CD14-positive monocyte (primary cell): ENCODE measurements at regions not wholly inside any gene's neighbourhood (a gene's known extent, or its start where the extent isn't known, plus 50 kb on each side); places are given as distances from the start of the nearest gene placed in this dataset.

ENCODE experiments used
- DNase-seq, 3 donors: peaks; one replicate each; pipeline ENCODE4 v3.0.0-alpha.2; 2011 to 2022
- H2AFZ ChIP-seq: 2 replicates; pipeline ENCODE4 v1.6.0; 2012; ENCODE audit warnings: mild to moderate bottlenecking, low read depth, low read length, inconsistent platforms; ENCODE audit not compliant: insufficient read depth, poor library complexity, severe bottlenecking
- H3K27ac ChIP-seq, 2 donors: 1 replicate in 1 of 2; 2 replicates in 1 of 2; pipeline ENCODE4 v1.5.1; 2012 to 2013; ENCODE audit warnings: low read length in 2 of 2, control low read depth in 1 of 2, inconsistent platforms in 1 of 2, low read depth in 1 of 2, mild to moderate bottlenecking in 1 of 2
- H3K27me3 ChIP-seq, 2 donors: one replicate each; pipeline versions ENCODE4 v1.6.0 to v1.6.1; 2011 to 2013; ENCODE audit warnings: low read length in 2 of 2; ENCODE audit not compliant: control insufficient read depth in 2 of 2, insufficient read depth in 2 of 2
- H3K36me3 ChIP-seq, 2 donors: replicated peaks in 1 of 2; 1 replicate in 1 of 2; 2 replicates in 1 of 2; pipeline versions ENCODE4 v1.5.1 to v1.6.1; 2012 to 2013; ENCODE audit warnings: low read length in 2 of 2, control low read depth in 1 of 2, inconsistent platforms in 1 of 2, mild to moderate bottlenecking in 1 of 2; ENCODE audit not compliant: insufficient read depth in 2 of 2, control insufficient read depth in 1 of 2
- H3K4me1 ChIP-seq, 2 donors: 1 replicate in 1 of 2; 2 replicates in 1 of 2; pipeline versions ENCODE4 v1.5.1 to v1.6.1; 2012 to 2013; ENCODE audit warnings: low read length in 2 of 2, control low read depth in 1 of 2, inconsistent platforms in 1 of 2, mild to moderate bottlenecking in 1 of 2, moderate library complexity in 1 of 2; ENCODE audit not compliant: insufficient read depth in 2 of 2, control insufficient read depth in 1 of 2
- H3K4me2 ChIP-seq: replicated peaks from 2 replicates; pipeline ENCODE3; 2012; ENCODE audit warnings: low read length, moderate library complexity, mild to moderate bottlenecking; ENCODE audit not compliant: poor library complexity, severe bottlenecking; ENCODE audit errors: extremely low read depth
- H3K4me3 ChIP-seq, 3 experiments: fragments of 200-600 bp in 1 of 3; sonication (generic) in 1 of 3; replicated peaks in 1 of 3; 1 replicate in 2 of 3; 2 replicates in 1 of 3; pipeline ENCODE4 v1.5.1; 2011 to 2013; ENCODE audit warnings: low read length in 3 of 3, mild to moderate bottlenecking in 3 of 3, control low read depth in 2 of 3, low read depth in 2 of 3, inconsistent platforms in 1 of 3, moderate library complexity in 1 of 3
- H3K79me2 ChIP-seq: 2 replicates; pipeline ENCODE4 v1.6.0; 2012; ENCODE audit warnings: mild to moderate bottlenecking, control low read depth, inconsistent platforms, low read length, moderate library complexity; ENCODE audit not compliant: insufficient read depth
- H3K9ac ChIP-seq: 2 replicates; pipeline ENCODE4 v1.6.0; 2017; ENCODE audit warnings: low read length, mild to moderate bottlenecking; ENCODE audit not compliant: insufficient read depth, poor library complexity, severe bottlenecking
- H3K9me3 ChIP-seq, 2 donors: replicated peaks in 1 of 2; 1 replicate in 1 of 2; 2 replicates in 1 of 2; pipeline versions ENCODE4 v1.5.1 to v1.6.1; 2012 to 2013; ENCODE audit warnings: low read length in 2 of 2, control low read depth in 1 of 2; ENCODE audit not compliant: control insufficient read depth in 1 of 2, insufficient read depth in 1 of 2
- H4K20me1 ChIP-seq: 2 replicates; pipeline ENCODE4 v1.6.0; 2012; ENCODE audit warnings: mild to moderate bottlenecking, low read length, control low read depth, moderate library complexity; ENCODE audit not compliant: insufficient read depth
- H3K27ac Mint-ChIP-seq, 7 donors: one replicate each; pipeline ENCODE4 v1.8.0; 2020; ENCODE audit warnings: mild to moderate bottlenecking in 7 of 7, mixed read lengths in 7 of 7, moderate library complexity in 6 of 7, inconsistent platforms in 2 of 7
- H3K27me3 Mint-ChIP-seq, 3 donors: one replicate each; pipeline ENCODE4 v1.8.0; 2021 to 2022; ENCODE audit warnings: low read depth in 3 of 3, mild to moderate bottlenecking in 3 of 3, mixed read lengths in 3 of 3, moderate library complexity in 3 of 3, inconsistent platforms in 1 of 3
- H3K36me3 Mint-ChIP-seq, 2 donors: one replicate each; pipeline ENCODE4 v1.8.0; 2020; ENCODE audit warnings: mixed read lengths in 2 of 2, inconsistent platforms in 1 of 2, mild to moderate bottlenecking in 1 of 2
- H3K4me1 Mint-ChIP-seq: one replicate; pipeline ENCODE4 v1.8.0; 2020; ENCODE audit warnings: mild to moderate bottlenecking, mixed read lengths
- H3K4me3 Mint-ChIP-seq, 2 donors: one replicate each; pipeline ENCODE4 v1.8.0; 2020; ENCODE audit warnings: mild to moderate bottlenecking in 2 of 2, mixed read lengths in 2 of 2, moderate library complexity in 1 of 2
- H3K9me3 Mint-ChIP-seq, 7 donors: one replicate each; pipeline ENCODE4 v1.8.0; 2020 to 2022; ENCODE audit warnings: mixed read lengths in 7 of 7, mild to moderate bottlenecking in 6 of 7, moderate library complexity in 6 of 7, inconsistent platforms in 2 of 7
- WGBS: methylation state at CpG from one replicate; pipeline ENCODE4 v1.1.5; 2013; ENCODE audit warnings: missing lambda C conversion rate; ENCODE audit not compliant: insufficient coverage; 5-methylcytosine and 5-hydroxymethylcytosine counted together
- intact Hi-C, 2 donors: fragments of 100-400 bp; cut with micrococcal nuclease; formaldehyde crosslinking; loops; one replicate each; pipeline versions ENCODE4 v1.15.0 to v1.15.1; 2023
- TF ChIP-seq, protein P1 (sequence below): fragments of 200-600 bp; IDR thresholded peaks from one replicate; pipeline ENCODE4 v1.8.0; 2022; ENCODE audit warnings: antibody characterized with exemption, mild to moderate bottlenecking

DNA sequence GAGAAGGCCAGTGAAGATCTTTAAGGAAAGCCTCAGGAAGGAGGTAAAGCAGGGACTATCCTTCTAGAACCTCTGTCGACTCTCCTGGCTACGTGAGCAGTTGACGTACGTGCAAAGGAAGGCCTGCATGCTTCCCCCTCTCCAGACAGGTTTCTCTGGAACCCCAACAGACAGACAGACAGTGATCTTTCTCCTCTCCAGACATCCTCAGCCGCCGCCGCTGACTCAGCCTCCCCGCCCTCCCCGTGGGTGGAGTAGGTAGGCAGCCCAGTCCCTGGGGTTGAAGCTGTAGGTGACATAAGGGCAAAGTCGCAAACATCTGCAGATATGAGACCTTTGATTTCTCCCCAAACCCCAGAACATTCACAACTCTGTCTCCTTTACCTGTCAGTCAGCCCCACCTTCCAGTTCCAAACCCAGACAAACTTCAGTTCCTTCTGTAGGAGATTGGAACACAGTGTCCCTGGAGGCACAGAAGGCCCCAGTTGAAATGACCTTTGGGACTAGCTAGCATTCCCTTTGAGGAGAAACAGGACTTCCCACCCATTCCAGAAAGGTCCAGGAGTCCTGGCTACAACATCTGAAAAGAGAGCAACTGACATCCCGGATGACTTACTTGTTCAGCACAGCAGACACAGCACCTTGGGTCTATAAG lies 146.0 kb upstream of the JUN start:
- H3K27ac ChIP-seq, result no peak overlapping the region
- intact Hi-C loops, result loop anchor here in 1 of 2 donors (5.0 kb wide), 1 partner anchor 32 kb away; no protein-coding TSS in a partner anchor
- TF ChIP-seq, protein P1, sequence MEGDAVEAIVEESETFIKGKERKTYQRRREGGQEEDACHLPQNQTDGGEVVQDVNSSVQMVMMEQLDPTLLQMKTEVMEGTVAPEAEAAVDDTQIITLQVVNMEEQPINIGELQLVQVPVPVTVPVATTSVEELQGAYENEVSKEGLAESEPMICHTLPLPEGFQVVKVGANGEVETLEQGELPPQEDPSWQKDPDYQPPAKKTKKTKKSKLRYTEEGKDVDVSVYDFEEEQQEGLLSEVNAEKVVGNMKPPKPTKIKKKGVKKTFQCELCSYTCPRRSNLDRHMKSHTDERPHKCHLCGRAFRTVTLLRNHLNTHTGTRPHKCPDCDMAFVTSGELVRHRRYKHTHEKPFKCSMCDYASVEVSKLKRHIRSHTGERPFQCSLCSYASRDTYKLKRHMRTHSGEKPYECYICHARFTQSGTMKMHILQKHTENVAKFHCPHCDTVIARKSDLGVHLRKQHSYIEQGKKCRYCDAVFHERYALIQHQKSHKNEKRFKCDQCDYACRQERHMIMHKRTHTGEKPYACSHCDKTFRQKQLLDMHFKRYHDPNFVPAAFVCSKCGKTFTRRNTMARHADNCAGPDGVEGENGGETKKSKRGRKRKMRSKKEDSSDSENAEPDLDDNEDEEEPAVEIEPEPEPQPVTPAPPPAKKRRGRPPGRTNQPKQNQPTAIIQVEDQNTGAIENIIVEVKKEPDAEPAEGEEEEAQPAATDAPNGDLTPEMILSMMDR, result no peak
- DNase-seq, result no peak
- peaks cover 36 to 51% of the 10 kb centered on the region in 2 donors for H3K4me1 ChIP-seq
- peaks cover 0 to 1% (median 0%) of the 10 kb centered on the region in 7 donors for H3K9me3 Mint-ChIP-seq
- H3K36me3 ChIP-seq, result no peaks in the 10 kb centered on the region
- peaks cover 0 to 6% (median 2%) of the 10 kb centered on the region in 3 donors for H3K27me3 Mint-ChIP-seq
- H3K4me3 ChIP-seq, result no peak overlapping the region
- 67% methylated on average over 1 of the region's 11 CpGs for WGBS
- no peak overlapping the region for H3K4me3 Mint-ChIP-seq
- no peaks in the 10 kb centered on the region for H3K27me3 ChIP-seq
- no peak overlapping the region for H3K4me2 ChIP-seq
- peaks cover 0 to 2% of the 10 kb centered on the region in 2 donors for H3K36me3 Mint-ChIP-seq
- H3K4me1 Mint-ChIP-seq, result peaks cover 51% of the 10 kb centered on the region
- peak overlapping the region in 1 of 7 donors; percentile 27 for H3K27ac Mint-ChIP-seq
- H3K9ac ChIP-seq, result no peak overlapping the region
- H3K9me3 ChIP-seq, result no peaks in the 10 kb centered on the region
- H4K20me1 ChIP-seq, result no peaks in the 10 kb centered on the region
- H3K79me2 ChIP-seq, result no peaks in the 10 kb centered on the region
- H2AFZ ChIP-seq, result peak overlapping the region; percentile 6

DNA sequence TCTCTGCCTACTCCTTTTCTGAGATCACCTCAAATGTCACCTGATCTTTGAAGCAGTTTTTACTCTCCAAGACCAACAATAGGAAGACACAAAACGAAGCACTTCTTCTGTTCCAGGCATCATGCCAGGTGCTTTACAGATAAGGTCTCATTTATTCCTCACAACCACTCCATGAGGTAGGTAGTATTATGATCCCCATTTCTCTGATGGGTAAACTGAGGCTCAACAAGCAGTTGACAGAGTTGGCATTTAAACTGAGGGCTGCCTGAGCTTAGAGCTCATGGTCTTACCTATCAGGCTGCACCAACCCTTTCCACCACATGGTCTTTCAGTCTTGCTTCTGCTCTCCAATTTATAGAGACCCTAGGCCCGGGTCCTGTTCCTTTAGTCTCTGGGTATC lies 147.2 kb upstream of the JUN start:
- peaks cover 0 to 2% of the 10 kb centered on the region in 2 donors for H3K36me3 Mint-ChIP-seq
- Histone ChIP-seq H3K4me1 (peaks cover 43 to 57% of the 10 kb centered on the region in 2 donors), H3K27ac (no peak overlapping the region), H3K36me3 (no peaks in the 10 kb centered on the region), H3K79me2 (no peaks in the 10 kb centered on the region), H3K4me2 (no peak overlapping the region), H3K9me3 (no peaks in the 10 kb centered on the region), H4K20me1 (no peaks in the 10 kb centered on the region), H2AFZ (no peak overlapping the region), H3K4me3 (no peak overlapping the region), H3K27me3 (no peaks in the 10 kb centered on the region), H3K9ac (no peak overlapping the region)
- peaks cover 0 to 6% (median 2%) of the 10 kb centered on the region in 3 donors for H3K27me3 Mint-ChIP-seq
- peaks cover 58% of the 10 kb centered on the region for H3K4me1 Mint-ChIP-seq
- WGBS, result 100% methylated on average over 1 of the region's 2 CpGs
- TF ChIP-seq, protein P1, result no peak
- no peak overlapping the region for H3K4me3 Mint-ChIP-seq
- H3K27ac Mint-ChIP-seq, result no peak overlapping the region
- peaks cover 0 to 1% (median 0%) of the 10 kb centered on the region in 7 donors for H3K9me3 Mint-ChIP-seq
- no peak for DNase-seq
- intact Hi-C loops, result loop anchor here in 1 of 2 donors (5.0 kb wide), 1 partner anchor 34 kb away; no protein-coding TSS in a partner anchor
